Adipocyte (in vitro differentiated cells): ENCODE measurements at regions not wholly inside any gene's neighbourhood (a gene's known extent, or its start where the extent isn't known, plus 50 kb on each side); places are given as distances from the start of the nearest gene placed in this dataset.
"Not testable (repeated sequence)": the region's sequence is repeated elsewhere in the genome, so short reads cannot be mapped to it uniquely, and the experiment has no call there.

Experiments used
- DNase-seq: peaks from one replicate; pipeline ENCODE4 v3.0.0-alpha.2; 2015; ENCODE audit warnings: low read depth
- H3K27me3 ChIP-seq: replicated peaks from 2 replicates; pipeline ENCODE4 v1.7.0; 2013; ENCODE audit warnings: mild to moderate bottlenecking, low read length, moderate library complexity; ENCODE audit not compliant: control insufficient read depth, insufficient read depth
- H3K36me3 ChIP-seq: 2 replicates; pipeline ENCODE4 v1.7.0; 2013; ENCODE audit warnings: low read length, mild to moderate bottlenecking, moderate library complexity; ENCODE audit not compliant: control insufficient read depth, insufficient read depth, severe bottlenecking
- H3K4me1 ChIP-seq: 2 replicates; pipeline ENCODE4 v1.7.0; 2013; ENCODE audit warnings: mild to moderate bottlenecking, low read length, moderate library complexity; ENCODE audit not compliant: control insufficient read depth, insufficient read depth
- H3K4me3 ChIP-seq: 2 replicates; pipeline ENCODE4 v1.7.0; 2013; ENCODE audit warnings: mild to moderate bottlenecking, low read length, moderate library complexity
- H3K9ac ChIP-seq: 2 replicates; pipeline ENCODE4 v1.7.0; 2013; ENCODE audit warnings: mild to moderate bottlenecking, low read length, moderate library complexity
- H3K9me3 ChIP-seq: 2 replicates; pipeline ENCODE4 v1.7.0; 2013; ENCODE audit warnings: mild to moderate bottlenecking, low read length, moderate library complexity; ENCODE audit not compliant: control insufficient read depth

GRCh38 chr1:68739486-68739885 is 242.6 kb upstream of the DEPDC1 start:
- not testable (repeated sequence) for H3K27me3 ChIP-seq, H3K4me1 ChIP-seq, DNase-seq, H3K36me3 ChIP-seq, H3K4me3 ChIP-seq, H3K9me3 ChIP-seq, H3K9ac ChIP-seq

- H3K4me3 ChIP-seq, result no peak overlapping the region
- H3K36me3 ChIP-seq, result no peaks in the 10 kb centered on the region
- peak; percentile 3 for DNase-seq
- peaks cover 4% of the 10 kb centered on the region for H3K9me3 ChIP-seq
- H3K4me1 ChIP-seq, result no peaks in the 10 kb centered on the region
- no peaks in the 10 kb centered on the region for H3K27me3 ChIP-seq
- no peak overlapping the region for H3K9ac ChIP-seq
Observed at GRCh38 chr1:68745011-68745410, 248.1 kb upstream of the DEPDC1 start.

GRCh38 chr1:68745451-68745850 is 248.6 kb upstream of the DEPDC1 start:
- Histone ChIP-seq H3K27me3 (no peaks in the 10 kb centered on the region), H3K9ac (no peak overlapping the region), H3K4me3 (no peak overlapping the region), H3K4me1 (no peaks in the 10 kb centered on the region), H3K9me3 (peaks cover 4% of the 10 kb centered on the region), H3K36me3 (no peaks in the 10 kb centered on the region)
- DNase-seq, result no peak

- H3K36me3 ChIP-seq, result no peaks in the 10 kb centered on the region
- no peaks in the 10 kb centered on the region for H3K27me3 ChIP-seq
- H3K9ac ChIP-seq, result no peak overlapping the region
- H3K9me3 ChIP-seq, result peaks cover 4% of the 10 kb centered on the region
- no peak overlapping the region for H3K4me3 ChIP-seq
- no peaks in the 10 kb centered on the region for H3K4me1 ChIP-seq
- no peak for DNase-seq
Observed at GRCh38 chr1:68746378-68746777, 249.5 kb upstream of the DEPDC1 start.

GRCh38 chr1:68751723-68752122 is 254.8 kb upstream of the DEPDC1 start:
- H3K4me3 ChIP-seq, result no peak overlapping the region
- DNase-seq, result no peak
- H3K36me3 ChIP-seq, result no peaks in the 10 kb centered on the region
- H3K9ac ChIP-seq, result no peak overlapping the region
- H3K27me3 ChIP-seq, result no peaks in the 10 kb centered on the region
- no peaks in the 10 kb centered on the region for H3K4me1 ChIP-seq
- no peaks in the 10 kb centered on the region for H3K9me3 ChIP-seq

GRCh38 chr1:68758666-68759209 is 261.9 kb upstream of the DEPDC1 start:
- Histone ChIP-seq H3K4me3 (no peak overlapping the region), H3K4me1 (no peaks in the 10 kb centered on the region), H3K36me3 (no peaks in the 10 kb centered on the region), H3K27me3 (no peaks in the 10 kb centered on the region), H3K9ac (no peak overlapping the region), H3K9me3 (no peaks in the 10 kb centered on the region)
- no peak for DNase-seq

- no peaks in the 10 kb centered on the region for H3K4me1 ChIP-seq
- no peak overlapping the region for H3K4me3 ChIP-seq
- DNase-seq, result no peak
- no peaks in the 10 kb centered on the region for H3K36me3 ChIP-seq
- no peaks in the 10 kb centered on the region for H3K27me3 ChIP-seq
- no peak overlapping the region for H3K9ac ChIP-seq
- H3K9me3 ChIP-seq, result peaks cover 7% of the 10 kb centered on the region
Observed at GRCh38 chr1:68767941-68768340, 271.1 kb upstream of the DEPDC1 start.

GRCh38 chr1:68770817-68771216 is 273.9 kb upstream of the DEPDC1 start:
- no peak for DNase-seq
- Histone ChIP-seq H3K4me1 (no peaks in the 10 kb centered on the region), H3K36me3 (no peaks in the 10 kb centered on the region)

GRCh38 chr1:68777851-68778250 is 281.0 kb upstream of the DEPDC1 start:
- Histone ChIP-seq H3K27me3 (no peaks in the 10 kb centered on the region), H3K9me3 (peaks cover 16% of the 10 kb centered on the region), H3K4me1 (peaks cover 4% of the 10 kb centered on the region), H3K36me3 (no peaks in the 10 kb centered on the region), H3K9ac (no peak overlapping the region), H3K4me3 (no peak overlapping the region)
- DNase-seq, result no peak

More at GRCh38 chr1:68770817-68771216, 273.9 kb upstream of the DEPDC1 start:
- peaks cover 7% of the 10 kb centered on the region for H3K9me3 ChIP-seq
- no peak overlapping the region for H3K9ac ChIP-seq
- H3K4me3 ChIP-seq, result no peak overlapping the region
- H3K27me3 ChIP-seq, result no peaks in the 10 kb centered on the region

- not testable (repeated sequence) for H3K27me3 ChIP-seq, H3K4me1 ChIP-seq, H3K36me3 ChIP-seq, H3K4me3 ChIP-seq, DNase-seq, H3K9ac ChIP-seq
- H3K9me3 ChIP-seq, result peaks cover 16% of the 10 kb centered on the region
Observed at GRCh38 chr1:68779841-68780240, 283.0 kb upstream of the DEPDC1 start.

GRCh38 chr1:68780919-68781318 is 284.0 kb upstream of the DEPDC1 start:
- Histone ChIP-seq H3K4me1 (peaks cover 4% of the 10 kb centered on the region), H3K4me3 (no peak overlapping the region), H3K9me3 (peaks cover 16% of the 10 kb centered on the region), H3K9ac (no peak overlapping the region), H3K27me3 (no peaks in the 10 kb centered on the region), H3K36me3 (no peaks in the 10 kb centered on the region)
- no peak for DNase-seq

GRCh38 chr1:68782890-68783289 is 286.0 kb upstream of the DEPDC1 start:
- no peaks in the 10 kb centered on the region for H3K27me3 ChIP-seq
- no peak overlapping the region for H3K4me3 ChIP-seq
- DNase-seq, result no peak
- H3K4me1 ChIP-seq, result peaks cover 4% of the 10 kb centered on the region
- H3K9me3 ChIP-seq, result peaks cover 16% of the 10 kb centered on the region
- no peaks in the 10 kb centered on the region for H3K36me3 ChIP-seq
- H3K9ac ChIP-seq, result no peak overlapping the region
